Progenitor cell of endocrine pancreas (in vitro differentiated cells): ENCODE measurements at regions not wholly inside any gene's neighbourhood (a gene's known extent, or its start where the extent isn't known, plus 50 kb on each side); places are given as distances from the start of the nearest gene placed in this dataset.

Experiments
- DNase-seq: peaks from one replicate; pipeline ENCODE4 v3.0.0; 2021; ENCODE audit warnings: low spot score; ENCODE audit not compliant: unreplicated experiment
- H3K27ac Mint-ChIP-seq: 2 replicates; pipeline ENCODE4 v1.8.0; 2021; ENCODE audit warnings: mild to moderate bottlenecking, moderate library complexity, mixed read lengths
- H3K27me3 Mint-ChIP-seq: 2 replicates; pipeline ENCODE4 v1.8.0; 2021; ENCODE audit warnings: mixed read lengths
- H3K36me3 Mint-ChIP-seq: 2 replicates; pipeline ENCODE4 v1.8.0; 2022; ENCODE audit warnings: mixed read lengths; ENCODE audit not compliant: insufficient read depth
- H3K4me1 Mint-ChIP-seq: 2 replicates; pipeline ENCODE4 v1.8.0; 2021; ENCODE audit warnings: low read depth, mixed read lengths
- H3K4me3 Mint-ChIP-seq: 2 replicates; pipeline ENCODE4 v1.8.0; 2021; ENCODE audit warnings: low read depth, mild to moderate bottlenecking, moderate library complexity, mixed read lengths
- H3K9me3 Mint-ChIP-seq: 2 replicates; pipeline ENCODE4 v1.8.0; 2021; ENCODE audit warnings: low read depth, mixed read lengths
- TF ChIP-seq, protein P1 (sequence below): fragments of 200-600 bp; sonication (generic); IDR thresholded peaks from one replicate; pipeline ENCODE4 v1.5.0; 2021; ENCODE audit warnings: antibody characterized with exemption, mild to moderate bottlenecking; ENCODE audit not compliant: unreplicated experiment

- no peak overlapping the region for H3K4me3 Mint-ChIP-seq
- peaks cover 3% of the 10 kb centered on the region for H3K27me3 Mint-ChIP-seq
- H3K27ac Mint-ChIP-seq: no peak overlapping the region
- no peak for DNase-seq
- no peaks in the 10 kb centered on the region for H3K36me3 Mint-ChIP-seq
- H3K9me3 Mint-ChIP-seq: no peaks in the 10 kb centered on the region
- TF ChIP-seq, protein P1, sequence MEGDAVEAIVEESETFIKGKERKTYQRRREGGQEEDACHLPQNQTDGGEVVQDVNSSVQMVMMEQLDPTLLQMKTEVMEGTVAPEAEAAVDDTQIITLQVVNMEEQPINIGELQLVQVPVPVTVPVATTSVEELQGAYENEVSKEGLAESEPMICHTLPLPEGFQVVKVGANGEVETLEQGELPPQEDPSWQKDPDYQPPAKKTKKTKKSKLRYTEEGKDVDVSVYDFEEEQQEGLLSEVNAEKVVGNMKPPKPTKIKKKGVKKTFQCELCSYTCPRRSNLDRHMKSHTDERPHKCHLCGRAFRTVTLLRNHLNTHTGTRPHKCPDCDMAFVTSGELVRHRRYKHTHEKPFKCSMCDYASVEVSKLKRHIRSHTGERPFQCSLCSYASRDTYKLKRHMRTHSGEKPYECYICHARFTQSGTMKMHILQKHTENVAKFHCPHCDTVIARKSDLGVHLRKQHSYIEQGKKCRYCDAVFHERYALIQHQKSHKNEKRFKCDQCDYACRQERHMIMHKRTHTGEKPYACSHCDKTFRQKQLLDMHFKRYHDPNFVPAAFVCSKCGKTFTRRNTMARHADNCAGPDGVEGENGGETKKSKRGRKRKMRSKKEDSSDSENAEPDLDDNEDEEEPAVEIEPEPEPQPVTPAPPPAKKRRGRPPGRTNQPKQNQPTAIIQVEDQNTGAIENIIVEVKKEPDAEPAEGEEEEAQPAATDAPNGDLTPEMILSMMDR: no peak
- no peaks in the 10 kb centered on the region for H3K4me1 Mint-ChIP-seq
Observed at GRCh38 chr16:79336437-79337229, 263.9 kb downstream of the MAF start.

DNA sequence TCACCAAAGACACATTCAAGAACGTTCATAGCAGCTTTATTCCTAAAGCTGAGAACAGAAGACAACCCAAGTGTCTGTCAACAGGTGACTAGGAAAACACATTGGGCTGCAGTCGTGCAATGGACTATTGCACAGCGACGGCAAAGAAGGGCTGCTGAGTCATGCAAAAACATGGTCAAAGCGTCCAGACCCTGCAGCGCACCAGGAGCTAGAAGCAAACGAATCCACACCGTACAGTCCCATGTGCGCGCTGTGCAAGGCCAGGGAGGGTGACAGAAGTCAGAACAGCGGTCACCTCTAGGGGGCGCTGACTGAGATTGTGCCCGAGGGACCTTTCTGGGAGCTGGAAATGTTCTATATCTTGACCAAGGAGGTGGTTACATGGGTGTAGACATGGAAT is 266.4 kb downstream of the MAF start:
- Mint-ChIP-seq H3K4me1 (no peaks in the 10 kb centered on the region), H3K4me3 (no peak overlapping the region), H3K36me3 (no peaks in the 10 kb centered on the region), H3K27me3 (no peaks in the 10 kb centered on the region), H3K27ac (no peak overlapping the region), H3K9me3 (no peaks in the 10 kb centered on the region)
- TF ChIP-seq, protein P1: peak; percentile 50
- no peak for DNase-seq

- no peaks in the 10 kb centered on the region for H3K36me3 Mint-ChIP-seq
- no peaks in the 10 kb centered on the region for H3K4me1 Mint-ChIP-seq
- no peaks in the 10 kb centered on the region for H3K9me3 Mint-ChIP-seq
- H3K4me3 Mint-ChIP-seq: no peak overlapping the region
- H3K27me3 Mint-ChIP-seq: peaks cover 4% of the 10 kb centered on the region
- no peak for DNase-seq
- TF ChIP-seq, protein P1: no peak
- H3K27ac Mint-ChIP-seq: no peak overlapping the region
Observed at GRCh38 chr16:79331066-79331465, 269.5 kb downstream of the MAF start.

- H3K4me3 Mint-ChIP-seq: no peak overlapping the region
- no peak overlapping the region for H3K27ac Mint-ChIP-seq
- no peaks in the 10 kb centered on the region for H3K36me3 Mint-ChIP-seq
- DNase-seq: no peak
- H3K9me3 Mint-ChIP-seq: no peaks in the 10 kb centered on the region
- no peaks in the 10 kb centered on the region for H3K4me1 Mint-ChIP-seq
- peaks cover 4% of the 10 kb centered on the region for H3K27me3 Mint-ChIP-seq
- TF ChIP-seq, protein P1: no peak
Observed at GRCh38 chr16:79329967-79330366, 270.6 kb downstream of the MAF start.

- no peaks in the 10 kb centered on the region for H3K4me1 Mint-ChIP-seq
- H3K27ac Mint-ChIP-seq: no peak overlapping the region
- no peak for DNase-seq
- no peaks in the 10 kb centered on the region for H3K9me3 Mint-ChIP-seq
- TF ChIP-seq, protein P1: no peak
- no peaks in the 10 kb centered on the region for H3K36me3 Mint-ChIP-seq
- H3K4me3 Mint-ChIP-seq: no peak overlapping the region
- peaks cover 4% of the 10 kb centered on the region for H3K27me3 Mint-ChIP-seq
Observed at GRCh38 chr16:79329166-79329521, 271.4 kb downstream of the MAF start.
